DLD1 (cell line): ENCODE measurements at regions not wholly inside any gene's neighbourhood (a gene's known extent, or its start where the extent isn't known, plus 50 kb on each side); places are given as distances from the start of the nearest gene placed in this dataset.
"Not testable (repeated sequence)": the region's sequence is repeated elsewhere in the genome, so short reads cannot be mapped to it uniquely, and the experiment has no call there.

Source experiments
- in situ Hi-C: cut with HindIII; loops from 2 replicates; pipeline ENCODE4 v1.10.0; 2017; ENCODE audit warnings: low sequenced_read_pairs

GRCh38 chr1:101366513-101367215 is 129.8 kb downstream of the S1PR1 start:
- in situ Hi-C loops, result no loop called here

GRCh38 chr1:101367630-101368029 is 130.8 kb downstream of the S1PR1 start:
- in situ Hi-C loops, result no loop called here

GRCh38 chr1:101370488-101370887 is 133.7 kb downstream of the S1PR1 start:
- in situ Hi-C loops, result no loop called here

- in situ Hi-C loops, result no loop called here
Measured at GRCh38 chr1:101371259-101371658, 134.4 kb downstream of the S1PR1 start.

GRCh38 chr1:101373570-101373969 is 136.8 kb downstream of the S1PR1 start:
- in situ Hi-C loops, result no loop called here

- in situ Hi-C loops, result not testable (repeated sequence)
Measured at GRCh38 chr1:101375448-101375847, 138.6 kb downstream of the S1PR1 start.

GRCh38 chr1:101376121-101377083 is 139.6 kb downstream of the S1PR1 start:
- in situ Hi-C loops, result no loop called here

- in situ Hi-C loops, result no loop called here
Measured at GRCh38 chr1:101377084-101377835, 140.4 kb downstream of the S1PR1 start.

- in situ Hi-C loops, result no loop called here
Measured at GRCh38 chr1:101379037-101379436, 142.2 kb downstream of the S1PR1 start.

GRCh38 chr1:101379950-101380349 is 143.1 kb downstream of the S1PR1 start:
- in situ Hi-C loops, result no loop called here

- in situ Hi-C loops, result no loop called here
Measured at GRCh38 chr1:101382135-101382534, 145.3 kb downstream of the S1PR1 start.

- in situ Hi-C loops, result no loop called here
Measured at GRCh38 chr1:101388904-101389546, 152.2 kb downstream of the S1PR1 start.

GRCh38 chr1:101389547-101389929 is 152.7 kb downstream of the S1PR1 start:
- in situ Hi-C loops, result no loop called here

- in situ Hi-C loops, result no loop called here
Measured at GRCh38 chr1:101392552-101392951, 155.7 kb downstream of the S1PR1 start.

- in situ Hi-C loops, result no loop called here
Measured at GRCh38 chr1:101394041-101394440, 157.2 kb downstream of the S1PR1 start.

GRCh38 chr1:101399222-101399621 is 162.4 kb downstream of the S1PR1 start:
- in situ Hi-C loops, result no loop called here

GRCh38 chr1:101406271-101406670 is 169.5 kb downstream of the S1PR1 start:
- in situ Hi-C loops, result no loop called here

- in situ Hi-C loops, result no loop called here
Measured at GRCh38 chr1:101406681-101407080, 169.9 kb downstream of the S1PR1 start.

- in situ Hi-C loops, result no loop called here
Measured at GRCh38 chr1:101407505-101408211, 170.8 kb downstream of the S1PR1 start.
